K562 (cell line): ENCODE measurements at regions not wholly inside any gene's neighbourhood (a gene's known extent, or its start where the extent isn't known, plus 50 kb on each side); places are given as distances from the start of the nearest gene placed in this dataset.

Experiments
- ATAC-seq: fragments of 200-7000 bp; cut with Tn5 transposase; 3 replicates; pipeline ENCODE4 v1.9.1; 2020; ENCODE audit warnings: moderate library complexity
- BruUV-seq: library from RNA; stranded (reverse); fragments of 400-500 nt; replicated peaks from 2 replicates; lab custom pipeline; 2021; lab: Mats Ljungman, UMichigan
- CTCF ChIA-PET: fragments of 300-600 bp; formaldehyde crosslinking; extraction: SDS; loops from one replicate; lab custom pipeline; 2021; ENCODE audit warnings: low intra/inter-chr PET ratio; lab: Yijun Ruan, JAX
- POLR2A ChIA-PET: fragments of 300-600, 350-650 bp; sonication (Branson Sonifier 250); formaldehyde crosslinking; extraction: SDS; loops from one replicate; lab custom pipeline; 2021; ENCODE audit warnings: antibody characterized with exemption, inconsistent platforms; lab: Yijun Ruan, JAX
- DNase-seq, 4 experiments: peaks; one replicate each; pipeline versions ENCODE4 v3.0.0 to v3.0.0-alpha.2; 2011 to 2018; ENCODE audit warnings: low spot score in 3 of 4, mixed read lengths in 3 of 4; ENCODE audit errors: extremely low read depth in 1 of 4
- FAIRE-seq: peaks from 2 replicates; lab custom pipeline; 2011; peaks lifted over from hg19 to GRCh38; lab: Jason Lieb, UNC
- H2AFZ ChIP-seq: 2 replicates; pipeline ENCODE4 v1.6.0; 2011; ENCODE audit warnings: low read depth, low read length, control low read depth, inconsistent platforms
- H3K27ac ChIP-seq: fragments of 200-600 bp; 3 replicates; pipeline ENCODE4 v1.8.0; 2011; ENCODE audit warnings: low read depth, mild to moderate bottlenecking, control low read depth, inconsistent platforms, low read length, moderate library complexity, mixed read lengths; ENCODE audit errors: extremely low read depth
- H3K27me3 ChIP-seq, 2 experiments: fragments of 300-600 bp in 1 of 2; 2 replicates in 1 of 2; 3 replicates in 1 of 2; pipeline versions ENCODE4 v1.6.0 to v1.8.0; 2011; ENCODE audit warnings: inconsistent platforms in 2 of 2, low read length in 2 of 2, mild to moderate bottlenecking in 1 of 2, mixed read lengths in 1 of 2, moderate library complexity in 1 of 2; ENCODE audit not compliant: control insufficient read depth in 2 of 2, insufficient read depth in 2 of 2
- H3K36me3 ChIP-seq: fragments of 300-600 bp; 3 replicates; pipeline ENCODE4 v1.8.0; 2011; ENCODE audit warnings: mild to moderate bottlenecking, low read length, inconsistent platforms; ENCODE audit not compliant: control insufficient read depth, insufficient read depth
- H3K4me1 ChIP-seq, 2 experiments: fragments of 200-600 bp in 1 of 2; replicated peaks in 1 of 2; 2 replicates in 1 of 2; 3 replicates in 1 of 2; pipeline versions ENCODE4 v1.5.1 to v1.8.0; 2011; ENCODE audit warnings: inconsistent platforms in 2 of 2, low read length in 2 of 2, mild to moderate bottlenecking in 1 of 2, mixed read lengths in 1 of 2, moderate library complexity in 1 of 2; ENCODE audit not compliant: control insufficient read depth in 2 of 2, insufficient read depth in 2 of 2
- H3K4me2 ChIP-seq: 2 replicates; pipeline ENCODE4 v1.6.1; 2011; ENCODE audit warnings: low read length, control low read depth, inconsistent platforms, mixed read lengths; ENCODE audit not compliant: insufficient read depth
- H3K4me3 ChIP-seq: fragments of 200-600 bp; sonication (generic), shearing (Covaris generic); 2 replicates; pipeline ENCODE4 v1.5.1; 2016; ENCODE audit warnings: control low read depth, inconsistent platforms
- H3K79me2 ChIP-seq: fragments of 200-600 bp; 3 replicates; pipeline ENCODE4 v1.8.0; 2011; ENCODE audit warnings: low read length, inconsistent platforms; ENCODE audit not compliant: control insufficient read depth, insufficient read depth
- H3K9ac ChIP-seq, 2 experiments: 2 replicates each; pipeline versions ENCODE4 v1.6.0 to v1.6.1; 2011; ENCODE audit warnings: low read depth in 2 of 2, low read length in 2 of 2, control low read depth in 1 of 2, inconsistent platforms in 1 of 2, mild to moderate bottlenecking in 1 of 2, mixed read lengths in 1 of 2; ENCODE audit not compliant: insufficient read depth in 1 of 2
- H3K9me1 ChIP-seq: one replicate; pipeline ENCODE4 v1.6.0; 2011; ENCODE audit warnings: inconsistent platforms, mild to moderate bottlenecking, low read length, moderate library complexity; ENCODE audit not compliant: control insufficient read depth, insufficient read depth
- H3K9me3 ChIP-seq: replicated peaks from 2 replicates; pipeline ENCODE4 v1.5.1; 2011; ENCODE audit warnings: low read depth, low read length, inconsistent platforms; ENCODE audit not compliant: control insufficient read depth, insufficient read depth
- H4K20me1 ChIP-seq: replicated peaks from 2 replicates; pipeline ENCODE4 v1.6.1; 2011; ENCODE audit warnings: low read length, inconsistent platforms, mixed read lengths; ENCODE audit not compliant: control insufficient read depth, insufficient read depth
- CREM ChIP-seq: IDR thresholded peaks from 2 replicates; pipeline ENCODE4 v1.6.1; 2014; ENCODE audit warnings: antibody characterized with exemption, low read depth
- ETV1 ChIP-seq: fragments of 450-650 bp; conservative IDR thresholded peaks from 2 replicates; pipeline ENCODE4 v1.6.1; 2016; ENCODE audit warnings: missing genetic modification characterization, control low read depth, low read depth, missing compliant biosample characterization
- HDAC1 ChIP-seq, 2 experiments: fragments of 450-650 bp; IDR thresholded peaks; 2 replicates each; pipeline ENCODE4 v1.6.1; 2016 to 2017; ENCODE audit warnings: inconsistent platforms in 1 of 2, mild to moderate bottlenecking in 1 of 2, moderate library complexity in 1 of 2
- HNRNPH1 ChIP-seq: fragments of 200-400 bp; formaldehyde crosslinking; optimal IDR thresholded peaks from 2 replicates; pipeline ENCODE3; 2017; ENCODE audit warnings: low read depth, mild to moderate bottlenecking, low read length, moderate library complexity
- MTA3 ChIP-seq: fragments of 450-650 bp; formaldehyde crosslinking; IDR thresholded peaks from 2 replicates; pipeline ENCODE4 v1.6.1; 2017; ENCODE audit warnings: mild to moderate bottlenecking, borderline replicate concordance
- PCBP2 ChIP-seq: fragments of 200-400 bp; formaldehyde crosslinking; IDR thresholded peaks from 2 replicates; pipeline ENCODE4 v1.6.1; 2018; ENCODE audit warnings: low read length, low read depth, mild to moderate bottlenecking, moderate library complexity; ENCODE audit not compliant: poor library complexity, severe bottlenecking
- PTTG1 ChIP-seq: fragments of 450-650 bp; IDR thresholded peaks from 2 replicates; pipeline ENCODE4 v1.6.1; 2016; ENCODE audit warnings: low read depth, mild to moderate bottlenecking, missing genetic modification characterization, missing compliant biosample characterization
- PURB ChIP-seq: sonication (generic); formaldehyde crosslinking; IDR thresholded peaks from 2 replicates; pipeline ENCODE4 v1.9.0; 2021; ENCODE audit warnings: low read depth, mild to moderate bottlenecking, missing genetic modification reagents
- PYGO2 ChIP-seq: fragments of 450-650 bp; IDR thresholded peaks from 2 replicates; pipeline ENCODE4 v1.6.1; 2016; ENCODE audit warnings: mild to moderate bottlenecking, missing genetic modification characterization, moderate library complexity, missing compliant biosample characterization
- SMARCA4 ChIP-seq: fragments of 450-650 bp; IDR thresholded peaks from 2 replicates; pipeline ENCODE4 v1.6.1; 2016
- SRSF9 ChIP-seq: fragments of 200-400 bp; formaldehyde crosslinking; IDR thresholded peaks from 2 replicates; pipeline ENCODE4 v1.6.1; 2017; ENCODE audit warnings: low read depth, low read length, borderline replicate concordance
- TEAD1 ChIP-seq, 2 experiments: fragments of 450-650 bp in 1 of 2; sonication (generic) in 1 of 2; formaldehyde crosslinking; IDR thresholded peaks; 2 replicates each; pipeline versions ENCODE4 v1.4.0 to v1.8.0; 2020 to 2022; ENCODE audit warnings: mild to moderate bottlenecking in 2 of 2, missing genetic modification reagents in 1 of 2
- ZKSCAN8 ChIP-seq: fragments of 200-800 bp; sonication (Bioruptor generic); IDR thresholded peaks from 2 replicates; pipeline ENCODE4 v1.6.1; 2016; ENCODE audit warnings: missing genetic modification characterization, missing compliant biosample characterization
- ZNF445 ChIP-seq: fragments of 250-450 bp; sonication (Bioruptor Pico); IDR thresholded peaks from 2 replicates; pipeline ENCODE4 v1.4.0; 2020; ENCODE audit warnings: low read depth, mild to moderate bottlenecking, moderate library complexity
- ZNF668 ChIP-seq: fragments of 250-450 bp; sonication (Bioruptor Pico); IDR thresholded peaks from 2 replicates; pipeline ENCODE4 v1.8.0; 2022; ENCODE audit warnings: mild to moderate bottlenecking, inconsistent platforms
- WGBS: fragments of 100-300 bp; shearing (Covaris generic); methylation state at CpG from one replicate; pipeline ENCODE4 v1.1.6; 2016; ENCODE audit warnings: low coverage, mixed read lengths; ENCODE audit not compliant: insufficient coverage; ENCODE audit errors: missing lambda C conversion rate; 5-methylcytosine and 5-hydroxymethylcytosine counted together
- in situ Hi-C: fragments of 300-500 bp; cut with MboI; formaldehyde crosslinking; loops from 4 replicates; pipeline ENCODE4 v1.15.0; 2018; ENCODE audit warnings: inconsistent platforms, mixed read lengths
- intact Hi-C: fragments of 100-400 bp; cut with micrococcal nuclease; formaldehyde crosslinking; loops from 2 replicates; pipeline ENCODE4 v1.14.2; 2022
- TF ChIP-seq, protein P1 (sequence below): fragments of 250-450 bp; sonication (Bioruptor Pico); IDR thresholded peaks from 2 replicates; pipeline ENCODE4 v1.8.0; 2021; ENCODE audit warnings: moderate library complexity, mild to moderate bottlenecking, inconsistent platforms

DNA sequence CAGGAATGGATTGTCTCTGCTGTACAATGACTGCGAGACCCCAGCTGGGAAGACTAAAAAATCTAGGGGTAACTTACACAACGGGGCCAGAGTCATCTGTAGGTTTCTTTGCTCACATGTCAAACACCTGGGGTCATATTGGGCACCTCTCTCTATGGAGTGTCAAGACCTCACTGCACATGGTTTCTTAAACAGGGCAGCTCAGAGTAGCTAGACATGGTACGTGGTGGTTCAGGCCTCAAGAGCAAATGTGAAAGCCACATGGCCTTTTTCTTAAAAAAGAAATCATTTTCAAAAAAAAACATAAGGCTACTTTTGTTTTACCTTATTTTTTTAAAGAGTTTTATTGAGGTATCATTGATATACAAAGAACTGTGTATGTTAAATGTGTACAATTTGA, 162.2 kb upstream of the ITGB1 start:
- Histone ChIP-seq H3K9me1 (peaks cover 3% of the 10 kb centered on the region), H4K20me1 (no peaks in the 10 kb centered on the region), H3K9me3 (no peaks in the 10 kb centered on the region), H3K36me3 (no peaks in the 10 kb centered on the region), H3K4me2 (no peak overlapping the region), H3K4me1 (no peaks in the 10 kb centered on the region; a peak in 1 of 5 replicates), H3K79me2 (no peaks in the 10 kb centered on the region), H3K27me3 (peaks cover 8 to 21% of the 10 kb centered on the region in 2 experiments; a peak in 4 of 5 replicates), H3K4me3 (no peak overlapping the region), H2AFZ (no peak overlapping the region), H3K27ac (no peak overlapping the region), H3K9ac (no peak overlapping the region)
- FAIRE-seq: peak; percentile 19
- TF ChIP-seq TEAD1 (CRISPR knock-in tag; IDR thresholded peaks at IDR 0.05): no peak
- TF ChIP-seq, protein P1, sequence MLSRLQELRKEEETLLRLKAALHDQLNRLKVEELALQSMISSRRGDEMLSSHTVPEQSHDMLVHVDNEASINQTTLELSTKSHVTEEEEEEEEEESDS (CRISPR knock-in tag): no peak
- TF ChIP-seq ZNF668 (CRISPR knock-in tag): no peak
- TF ChIP-seq SMARCA4: no peak
- TF ChIP-seq ETV1 (tag): no peak
- TF ChIP-seq MTA3: no peak
- no peak for ATAC-seq
- ChIA-PET POLR2A (no interaction called here), CTCF (no interaction called here)
- 2% methylated on average over 3 of the region's 3 CpGs for WGBS
- intact Hi-C loops: no loop called here
- in situ Hi-C loops: no loop called here
- BruUV-seq: no TSS peak
- DNase-seq: no peak

GRCh38 chr10:33117816-33118215, 159.8 kb upstream of the ITGB1 start:
- ChIA-PET CTCF (no interaction called here), POLR2A (no interaction called here)
- H3K9ac ChIP-seq: no peak overlapping the region
- no peak overlapping the region for H3K27ac ChIP-seq
- no peaks in the 10 kb centered on the region for H3K36me3 ChIP-seq
- no peaks in the 10 kb centered on the region; a peak in 1 of 5 replicates for H3K4me1 ChIP-seq
- peaks cover 3% of the 10 kb centered on the region for H3K9me1 ChIP-seq
- no peak overlapping the region for H3K4me2 ChIP-seq
- no TSS peak for BruUV-seq
- WGBS: 0% methylated on average over 6 of the region's 6 CpGs
- H3K79me2 ChIP-seq: no peaks in the 10 kb centered on the region
- H3K27me3 ChIP-seq: peaks cover 13% of the 10 kb centered on the region in 2 experiments; a peak in 3 of 5 replicates
- no peak overlapping the region for H2AFZ ChIP-seq
- FAIRE-seq: no peak
- no peaks in the 10 kb centered on the region for H3K9me3 ChIP-seq
- intact Hi-C loops (no loop called here), in situ Hi-C loops (no loop called here)
- ATAC-seq: no peak
- no peak for DNase-seq
- TF ChIP-seq PTTG1 (tag): no peak
- no peak for TF ChIP-seq ZKSCAN8 (CRISPR knock-in tag)
- no peak for TF ChIP-seq PURB
- TF ChIP-seq SRSF9: no peak
- TF ChIP-seq ZNF445: no peak
- no peak for TF ChIP-seq PYGO2
- no peak for TF ChIP-seq HNRNPH1
- no peak for TF ChIP-seq PCBP2
- TF ChIP-seq HDAC1 (IDR thresholded peaks at IDR 0.05): no peak
- no peak for TF ChIP-seq CREM
- H4K20me1 ChIP-seq: no peaks in the 10 kb centered on the region
- H3K4me3 ChIP-seq: no peak overlapping the region
